Astrocyte (in vitro differentiated cells and primary cell): ENCODE measurements at regions not wholly inside any gene's neighbourhood (a gene's known extent, or its start where the extent isn't known, plus 50 kb on each side); places are given as distances from the start of the nearest gene placed in this dataset.

Experiments used
- EZH2 ChIP-seq: IDR thresholded peaks from 2 replicates; pipeline ENCODE4 v1.6.1; 2012; ENCODE audit warnings: mild to moderate bottlenecking, low read length, inconsistent platforms; ENCODE audit not compliant: insufficient read depth
- TF ChIP-seq, protein P1 (sequence below): IDR thresholded peaks from 2 replicates; pipeline ENCODE4 v1.5.1; 2011; ENCODE audit warnings: low read depth, mild to moderate bottlenecking, inconsistent platforms, low read length, moderate library complexity; ENCODE audit not compliant: insufficient read depth

DNA sequence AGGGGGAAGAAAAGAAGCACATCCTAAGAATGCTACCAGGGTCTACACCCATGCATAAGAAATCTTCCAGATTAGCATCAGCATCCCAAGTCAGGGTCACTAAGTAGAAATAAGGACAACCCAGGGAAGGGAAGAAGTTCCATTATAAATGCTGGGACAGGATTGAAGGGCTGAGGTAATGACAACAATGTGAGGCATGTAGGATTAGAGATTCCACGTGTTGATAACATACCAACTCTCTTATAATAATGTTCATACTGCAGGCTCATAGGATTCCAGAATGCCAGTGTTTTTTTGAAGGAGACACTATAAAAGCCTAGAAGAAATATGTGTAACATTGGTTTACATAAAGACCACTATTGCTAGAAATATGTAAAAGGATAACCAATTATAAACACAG is 201.2 kb downstream of the MID1IP1 start:
- TF ChIP-seq, protein P1, sequence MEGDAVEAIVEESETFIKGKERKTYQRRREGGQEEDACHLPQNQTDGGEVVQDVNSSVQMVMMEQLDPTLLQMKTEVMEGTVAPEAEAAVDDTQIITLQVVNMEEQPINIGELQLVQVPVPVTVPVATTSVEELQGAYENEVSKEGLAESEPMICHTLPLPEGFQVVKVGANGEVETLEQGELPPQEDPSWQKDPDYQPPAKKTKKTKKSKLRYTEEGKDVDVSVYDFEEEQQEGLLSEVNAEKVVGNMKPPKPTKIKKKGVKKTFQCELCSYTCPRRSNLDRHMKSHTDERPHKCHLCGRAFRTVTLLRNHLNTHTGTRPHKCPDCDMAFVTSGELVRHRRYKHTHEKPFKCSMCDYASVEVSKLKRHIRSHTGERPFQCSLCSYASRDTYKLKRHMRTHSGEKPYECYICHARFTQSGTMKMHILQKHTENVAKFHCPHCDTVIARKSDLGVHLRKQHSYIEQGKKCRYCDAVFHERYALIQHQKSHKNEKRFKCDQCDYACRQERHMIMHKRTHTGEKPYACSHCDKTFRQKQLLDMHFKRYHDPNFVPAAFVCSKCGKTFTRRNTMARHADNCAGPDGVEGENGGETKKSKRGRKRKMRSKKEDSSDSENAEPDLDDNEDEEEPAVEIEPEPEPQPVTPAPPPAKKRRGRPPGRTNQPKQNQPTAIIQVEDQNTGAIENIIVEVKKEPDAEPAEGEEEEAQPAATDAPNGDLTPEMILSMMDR, result no peak
- TF ChIP-seq EZH2, result no peak
